Effector CD8-positive, alpha-beta T cell (primary cell): ENCODE measurements at regions not wholly inside any gene's neighbourhood (a gene's known extent, or its start where the extent isn't known, plus 50 kb on each side); places are given as distances from the start of the nearest gene placed in this dataset.
"Not testable (repeated sequence)": the region's sequence is repeated elsewhere in the genome, so short reads cannot be mapped to it uniquely, and the experiment has no call there.

Experiments
- DNase-seq: peaks from one replicate; lab custom pipeline; 2025; lab: John Stamatoyannopoulos, UW

GRCh38 chr15:45868109-45868691 is 233.4 kb downstream of the SQOR start:
- no peak for DNase-seq

DNA sequence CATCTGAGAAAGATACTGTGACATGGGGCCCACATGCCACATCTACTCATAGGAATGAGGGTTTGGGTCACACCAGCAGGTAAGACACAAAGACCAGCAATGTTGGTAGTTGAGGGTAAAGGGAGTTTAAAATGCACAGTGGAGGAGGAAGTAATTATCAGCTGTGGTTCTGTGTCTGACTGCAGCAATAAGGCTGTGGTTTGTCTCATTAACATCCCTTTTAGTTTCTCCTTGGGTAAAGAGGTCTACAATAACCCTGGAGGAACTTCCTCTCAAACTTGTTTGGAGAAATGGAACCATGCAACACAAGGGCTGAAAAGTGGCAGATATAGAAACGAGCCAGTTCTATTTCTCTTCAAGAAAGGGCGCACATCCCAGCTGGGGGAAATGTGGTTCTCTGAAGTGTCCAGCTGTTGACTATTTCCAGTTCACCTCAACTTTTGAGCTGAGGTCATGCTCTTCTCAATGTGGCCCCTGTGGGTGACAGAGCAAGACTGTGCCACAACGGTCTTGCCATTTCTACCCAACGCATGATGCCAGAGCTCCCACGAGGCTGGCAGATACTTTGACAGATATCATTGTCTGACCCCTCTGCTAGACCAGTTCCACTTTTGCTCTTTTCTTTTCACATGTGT is 234.3 kb downstream of the SQOR start:
- no peak for DNase-seq

DNA sequence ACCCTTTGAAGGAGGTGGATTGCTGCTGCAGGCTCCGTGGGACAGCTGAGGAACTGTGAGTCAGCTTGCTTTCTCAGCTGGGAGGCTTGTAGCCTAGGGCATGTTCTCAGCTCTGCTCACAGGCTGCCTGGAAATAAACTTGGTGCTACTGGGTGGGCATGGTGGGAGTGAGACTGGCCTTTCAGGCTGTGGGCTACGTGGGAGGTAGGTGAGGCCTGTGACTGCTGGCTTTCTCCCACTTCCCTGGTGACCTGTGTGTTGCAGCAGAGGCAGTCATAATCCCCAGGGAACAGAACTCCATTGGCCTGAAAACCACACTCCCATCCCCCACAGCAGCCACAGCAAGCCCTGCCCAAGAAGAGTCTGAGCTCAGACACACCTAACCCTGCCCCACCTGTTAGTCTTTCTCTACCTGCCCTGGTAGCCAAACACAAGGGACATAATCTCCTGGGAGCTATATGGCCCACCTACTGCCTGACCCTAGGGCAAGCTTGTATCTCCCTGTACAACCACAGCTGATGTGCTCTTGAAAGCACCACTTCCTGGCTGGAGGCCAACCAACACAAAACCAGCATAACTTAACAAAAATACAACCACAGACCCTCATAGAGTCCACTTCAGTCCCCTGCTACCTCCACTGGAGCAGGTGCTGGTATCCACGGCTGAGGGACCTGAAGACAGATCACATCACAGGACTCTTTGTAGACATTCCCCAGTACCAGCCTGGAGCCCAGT is 236.5 kb downstream of the SQOR start:
- no peak for DNase-seq

DNA sequence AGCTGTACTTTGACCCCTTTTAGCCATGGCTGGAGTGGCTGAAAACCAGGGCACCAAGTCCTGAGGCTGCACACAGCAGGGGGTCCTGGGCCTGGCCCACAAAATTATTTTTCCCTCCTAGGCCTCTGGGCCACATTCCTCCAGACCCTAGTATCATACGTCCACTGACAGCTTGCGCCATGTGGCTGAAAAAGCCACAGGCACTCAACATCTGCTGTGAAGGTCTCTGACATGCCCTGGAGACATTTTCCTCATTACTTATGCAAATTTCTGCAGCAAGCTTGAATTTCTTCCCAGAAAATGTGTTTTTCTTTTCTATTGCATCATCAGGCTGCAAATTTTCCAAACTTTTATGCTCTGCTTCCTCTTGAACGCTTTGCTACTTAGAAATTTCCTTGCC is 239.0 kb downstream of the SQOR start:
- DNase-seq = no peak

DNA sequence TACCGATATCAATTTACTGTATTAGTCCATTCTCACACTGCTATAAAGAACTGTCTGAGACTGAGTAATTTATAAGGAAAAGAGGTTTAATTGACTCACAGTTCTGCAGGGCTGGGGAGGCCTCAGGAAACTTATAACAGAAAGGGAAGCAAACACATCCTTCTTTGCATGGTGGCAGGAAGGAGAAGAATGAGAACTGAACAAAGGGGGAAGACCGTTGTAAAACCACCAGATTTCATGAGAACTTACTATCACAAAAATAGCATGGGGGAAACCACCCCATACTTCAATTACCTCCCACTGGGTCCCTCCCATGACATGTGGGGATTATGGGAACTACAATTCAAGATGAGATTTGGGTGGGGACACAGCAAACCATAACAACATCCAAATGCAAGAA is 239.7 kb downstream of the SQOR start:
- not testable (repeated sequence) for DNase-seq

- DNase-seq = no peak
Observed at GRCh38 chr15:45884289-45884688, 249.5 kb downstream of the SQOR start.

GRCh38 chr15:45884755-45885445 is 250.1 kb downstream of the SQOR start:
- no peak for DNase-seq

GRCh38 chr15:45885801-45886200 is 251.0 kb downstream of the SQOR start:
- DNase-seq = no peak

DNA sequence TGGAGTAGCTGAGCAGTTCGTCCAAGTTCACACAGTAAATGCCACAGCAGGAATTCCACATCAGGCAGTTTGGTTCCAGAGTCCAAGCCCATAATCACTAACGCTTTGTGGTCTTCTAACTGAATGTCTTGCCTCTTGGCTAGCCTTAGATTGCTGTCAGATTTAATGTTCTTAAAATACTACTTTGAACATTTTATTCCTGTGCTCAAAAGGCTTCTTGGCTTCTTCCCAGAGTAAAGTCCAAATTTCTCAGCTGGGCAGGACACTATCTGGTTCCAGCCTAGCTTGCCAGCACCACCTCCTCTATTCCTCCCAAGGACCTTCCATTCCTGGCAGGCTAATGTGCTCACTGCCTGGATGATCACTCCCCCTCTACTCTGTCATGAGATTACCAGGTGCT is 256.9 kb downstream of the SQOR start:
- DNase-seq = no peak

- DNase-seq = no peak
Observed at GRCh38 chr15:45892182-45892581, 257.4 kb downstream of the SQOR start.

DNA sequence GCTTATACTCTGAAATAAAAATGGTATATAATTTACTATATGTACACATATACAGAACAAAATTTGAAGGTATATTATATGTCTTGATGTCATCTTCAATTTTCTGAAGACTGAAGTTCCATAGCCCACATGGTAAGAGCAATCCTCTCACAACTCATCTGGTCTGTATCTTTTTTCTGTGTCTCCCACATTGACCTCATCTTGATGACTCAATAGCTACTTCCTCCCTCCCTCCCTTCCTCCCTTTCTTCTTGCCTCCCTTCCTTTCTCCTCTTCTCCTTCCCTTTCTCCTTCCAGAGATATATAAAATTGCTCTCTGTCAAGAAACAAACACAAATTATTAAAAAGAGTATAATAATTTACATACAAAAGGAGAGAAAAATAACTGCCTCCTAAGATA is 268.5 kb downstream of the SQOR start:
- no peak for DNase-seq

- no peak for DNase-seq
Observed at GRCh38 chr15:45904019-45904418, 269.2 kb downstream of the SQOR start.

DNA sequence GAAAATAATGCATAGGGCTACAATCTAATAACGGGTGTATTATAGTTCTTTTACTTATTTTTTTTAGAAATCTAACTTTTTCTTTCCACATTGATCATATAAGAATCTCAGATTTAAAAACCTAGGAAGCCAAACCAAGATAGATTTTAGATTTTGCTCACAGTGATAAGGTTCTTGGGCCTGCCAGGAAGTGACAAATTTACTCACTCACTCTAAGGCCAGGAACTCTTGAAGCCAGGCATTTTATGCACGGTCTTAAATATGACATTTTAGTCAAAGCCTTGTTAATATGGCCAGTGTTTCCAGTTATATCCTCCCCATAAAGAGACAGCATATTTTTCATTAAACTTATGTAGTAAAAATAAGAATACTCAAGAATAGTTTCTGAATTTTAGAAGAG is 271.4 kb downstream of the SQOR start:
- no peak for DNase-seq

- DNase-seq = no peak
Observed at GRCh38 chr15:45910671-45911070, 275.8 kb downstream of the SQOR start.

- no peak for DNase-seq
Observed at GRCh38 chr15:45913451-45913850, 278.6 kb downstream of the SQOR start.

- no peak for DNase-seq
Observed at GRCh38 chr15:45914425-45914824, 279.6 kb downstream of the SQOR start.

DNA sequence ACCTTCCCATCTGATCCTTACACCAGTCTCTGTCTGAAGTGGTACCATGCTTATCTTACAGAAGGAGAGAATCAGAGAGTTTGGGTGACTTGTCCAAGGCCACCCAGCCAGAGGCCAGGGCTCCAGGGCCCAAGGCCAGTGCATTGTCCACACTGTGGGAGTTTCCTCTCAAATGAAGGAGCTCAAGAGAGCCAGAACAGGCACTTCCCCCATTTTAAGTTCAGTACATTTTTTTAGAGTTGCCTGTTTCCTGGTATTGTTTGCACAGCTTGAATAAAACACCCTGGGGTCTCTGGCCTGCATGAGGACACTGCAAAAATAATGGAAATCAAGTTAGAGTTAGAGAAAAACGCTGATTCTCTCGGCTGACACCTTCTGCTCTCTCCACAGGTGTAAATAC is 284.0 kb downstream of the SQOR start:
- DNase-seq = no peak

DNA sequence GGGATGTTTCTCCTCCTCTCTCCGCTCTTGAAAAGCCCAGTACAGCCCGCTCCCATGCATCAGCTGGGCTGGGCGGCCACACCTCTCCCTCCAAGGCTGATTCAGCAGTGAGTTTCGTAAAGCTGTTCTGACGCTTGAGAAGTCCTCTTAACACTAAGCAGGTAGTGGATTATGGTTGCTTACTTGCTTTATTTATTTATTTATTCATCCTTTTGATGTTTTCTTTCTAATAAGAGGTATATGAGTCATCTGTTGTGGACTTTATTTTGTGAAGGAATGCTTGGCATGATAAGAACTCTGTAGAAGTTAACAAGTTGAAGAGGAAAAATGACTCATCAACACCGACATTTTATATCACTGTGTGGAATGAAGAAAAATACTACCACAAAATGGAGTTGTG is 285.0 kb downstream of the SQOR start:
- no peak for DNase-seq

GRCh38 chr15:45921376-45921775 is 286.5 kb downstream of the SQOR start:
- DNase-seq = no peak

DNA sequence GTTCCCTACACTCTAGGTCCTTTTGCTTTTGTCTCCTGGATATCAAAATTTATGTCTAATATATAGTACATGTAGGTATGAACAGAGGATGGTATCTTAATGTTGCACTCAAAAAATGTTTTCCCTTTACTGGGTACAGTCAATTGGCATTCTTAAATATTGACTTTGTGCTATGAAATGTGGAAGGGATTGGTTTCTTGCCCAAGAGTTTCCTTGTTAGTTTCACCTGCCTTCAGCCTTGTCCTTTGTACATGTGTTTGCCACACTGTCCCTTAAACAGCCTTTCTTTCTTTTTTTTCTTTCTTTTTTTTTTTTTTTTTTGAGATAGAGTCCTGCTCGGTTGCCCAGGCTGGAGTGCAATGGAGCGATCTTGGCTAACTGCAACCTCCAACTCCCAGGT is 287.1 kb downstream of the SQOR start:
- no peak for DNase-seq

DNA sequence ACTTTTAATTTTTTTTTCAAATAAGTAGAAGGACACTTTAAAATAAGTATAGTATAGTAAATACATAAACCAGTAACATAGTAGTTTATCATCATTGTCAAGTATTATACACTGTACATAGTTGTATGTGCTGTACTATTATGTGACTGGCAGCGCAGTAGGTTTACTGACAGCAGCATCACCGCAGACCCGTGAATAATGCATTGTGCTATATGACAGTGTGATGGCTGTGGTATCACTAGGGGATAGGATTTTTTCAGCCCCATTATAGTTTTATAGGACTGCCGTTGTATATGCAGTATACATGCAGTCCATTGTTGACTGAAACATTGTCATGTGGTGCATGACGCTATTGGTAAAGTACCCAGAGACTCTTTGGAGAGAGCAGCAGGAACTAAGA is 306.5 kb downstream of the SQOR start:
- DNase-seq = no peak

- no peak for DNase-seq
Observed at GRCh38 chr15:45943240-45943639, 308.4 kb downstream of the SQOR start.

DNA sequence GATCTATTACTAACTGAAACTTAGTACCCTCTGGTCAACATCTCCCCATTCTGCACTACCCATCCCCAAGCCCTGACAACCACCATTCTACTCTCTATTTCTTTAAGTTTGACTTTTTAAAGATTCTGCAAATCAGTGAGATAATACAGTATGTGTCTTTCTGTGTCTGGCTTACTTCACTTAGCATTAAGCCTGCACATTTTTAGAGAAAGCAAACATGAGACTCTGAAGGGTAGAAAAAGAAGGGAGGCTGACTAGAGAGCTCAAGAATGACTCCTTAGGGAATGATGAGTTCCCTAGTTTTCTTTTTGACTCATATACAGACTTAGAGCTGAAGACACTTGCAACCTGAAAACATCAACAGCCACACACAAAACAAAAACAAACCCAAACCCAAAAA is 311.3 kb downstream of the SQOR start:
- no peak for DNase-seq
